D721Med (cell line): ENCODE measurements at regions not wholly inside any gene's neighbourhood (a gene's known extent, or its start where the extent isn't known, plus 50 kb on each side); places are given as distances from the start of the nearest gene placed in this dataset.

Experiments used
- DNase-seq: peaks from one replicate; pipeline ENCODE4 v3.0.0; 2011; ENCODE audit warnings: low spot score; ENCODE audit not compliant: insufficient read length
- FAIRE-seq: peaks from 2 replicates; lab custom pipeline; 2011; peaks lifted over from hg19 to GRCh38; lab: Jason Lieb, UNC
- TF ChIP-seq, protein P1 (sequence below): IDR thresholded peaks from 2 replicates; pipeline ENCODE4 v1.5.1; 2012; ENCODE audit warnings: mild to moderate bottlenecking, control low read depth; ENCODE audit not compliant: insufficient read depth; ENCODE audit errors: missing control alignments

DNA sequence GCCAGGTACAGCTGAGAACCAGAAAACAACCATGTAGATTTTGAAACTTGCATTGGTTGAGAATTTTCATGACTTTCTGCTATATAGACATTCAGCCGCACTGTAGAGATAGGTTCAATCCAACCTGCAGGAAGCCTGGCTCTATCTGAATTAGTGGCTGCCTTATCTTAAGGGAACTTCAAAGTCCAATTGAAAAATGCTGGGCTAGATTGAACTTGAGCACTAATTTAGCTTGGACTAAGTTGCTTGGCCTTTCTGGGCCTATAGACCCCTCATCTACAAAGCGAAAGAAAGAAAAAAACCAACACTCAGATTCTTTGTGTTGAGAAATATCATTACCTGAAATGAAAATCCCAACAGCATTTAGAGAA is 332.4 kb downstream of the NUAK1 start:
- DNase-seq (no peak), FAIRE-seq (no peak)
- TF ChIP-seq, protein P1, sequence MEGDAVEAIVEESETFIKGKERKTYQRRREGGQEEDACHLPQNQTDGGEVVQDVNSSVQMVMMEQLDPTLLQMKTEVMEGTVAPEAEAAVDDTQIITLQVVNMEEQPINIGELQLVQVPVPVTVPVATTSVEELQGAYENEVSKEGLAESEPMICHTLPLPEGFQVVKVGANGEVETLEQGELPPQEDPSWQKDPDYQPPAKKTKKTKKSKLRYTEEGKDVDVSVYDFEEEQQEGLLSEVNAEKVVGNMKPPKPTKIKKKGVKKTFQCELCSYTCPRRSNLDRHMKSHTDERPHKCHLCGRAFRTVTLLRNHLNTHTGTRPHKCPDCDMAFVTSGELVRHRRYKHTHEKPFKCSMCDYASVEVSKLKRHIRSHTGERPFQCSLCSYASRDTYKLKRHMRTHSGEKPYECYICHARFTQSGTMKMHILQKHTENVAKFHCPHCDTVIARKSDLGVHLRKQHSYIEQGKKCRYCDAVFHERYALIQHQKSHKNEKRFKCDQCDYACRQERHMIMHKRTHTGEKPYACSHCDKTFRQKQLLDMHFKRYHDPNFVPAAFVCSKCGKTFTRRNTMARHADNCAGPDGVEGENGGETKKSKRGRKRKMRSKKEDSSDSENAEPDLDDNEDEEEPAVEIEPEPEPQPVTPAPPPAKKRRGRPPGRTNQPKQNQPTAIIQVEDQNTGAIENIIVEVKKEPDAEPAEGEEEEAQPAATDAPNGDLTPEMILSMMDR, result no peak

DNA sequence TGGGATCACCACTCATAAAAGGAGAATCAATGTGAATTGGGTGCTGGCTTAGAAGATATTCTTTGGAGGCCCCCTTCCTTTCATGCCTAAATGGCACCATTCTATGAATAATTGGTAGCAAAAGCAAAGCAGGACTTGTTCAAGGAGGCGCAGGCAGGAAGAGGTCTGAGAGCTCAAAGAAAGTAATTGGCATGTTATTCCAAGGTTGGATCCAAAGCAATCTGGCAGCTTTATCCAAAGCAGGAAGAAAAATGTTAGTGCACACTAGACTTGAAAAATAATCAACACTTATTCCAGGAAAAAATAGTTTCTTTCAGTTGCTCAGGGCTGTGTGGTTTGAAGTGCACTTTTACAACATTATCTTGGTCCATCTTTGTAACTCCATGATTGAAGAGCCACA is 326.4 kb downstream of the NUAK1 start:
- DNase-seq, result no peak
- TF ChIP-seq, protein P1, result no peak
- no peak for FAIRE-seq

DNA sequence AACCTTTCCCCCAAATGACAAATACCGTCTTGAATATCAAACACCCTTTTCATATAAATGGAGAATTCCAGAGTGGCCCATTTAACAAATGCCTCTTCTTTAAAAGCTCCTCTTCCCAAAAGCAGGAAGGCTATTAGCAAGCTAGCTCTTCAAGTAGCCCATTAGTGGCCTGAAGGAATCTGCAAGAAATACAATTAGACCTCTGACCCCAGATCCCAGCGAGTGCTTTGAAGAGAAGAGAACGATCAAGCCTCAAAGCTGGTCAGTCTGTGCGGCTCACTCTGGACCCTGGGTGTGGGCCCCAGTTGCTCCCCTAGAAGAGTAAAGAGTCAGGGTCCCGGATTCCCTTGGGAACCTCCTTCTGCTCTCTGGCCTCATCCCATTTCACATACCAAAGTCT is 325.6 kb downstream of the NUAK1 start:
- TF ChIP-seq, protein P1, result no peak
- DNase-seq, result no peak
- no peak for FAIRE-seq

DNA sequence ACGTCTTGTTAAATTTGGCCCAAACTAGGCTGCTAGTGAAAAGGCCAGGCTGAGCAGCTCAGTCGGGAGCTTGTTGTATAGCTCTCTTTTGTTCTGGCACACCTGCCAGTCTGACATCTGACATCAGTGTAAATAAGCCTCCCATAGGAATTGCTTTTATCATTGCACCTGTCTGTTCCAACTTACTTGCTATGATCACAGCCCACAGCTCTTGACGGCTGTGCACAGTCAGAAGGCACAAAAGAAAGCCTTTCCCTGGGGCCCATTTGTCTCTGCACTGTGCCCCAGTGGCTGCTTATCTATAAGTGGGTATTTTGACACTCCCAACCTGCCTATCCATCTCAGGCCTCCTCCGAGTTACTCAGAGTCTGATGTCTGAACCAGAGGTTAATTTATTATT is 324.5 kb downstream of the NUAK1 start:
- TF ChIP-seq, protein P1, result no peak
- no peak for FAIRE-seq
- DNase-seq, result no peak

DNA sequence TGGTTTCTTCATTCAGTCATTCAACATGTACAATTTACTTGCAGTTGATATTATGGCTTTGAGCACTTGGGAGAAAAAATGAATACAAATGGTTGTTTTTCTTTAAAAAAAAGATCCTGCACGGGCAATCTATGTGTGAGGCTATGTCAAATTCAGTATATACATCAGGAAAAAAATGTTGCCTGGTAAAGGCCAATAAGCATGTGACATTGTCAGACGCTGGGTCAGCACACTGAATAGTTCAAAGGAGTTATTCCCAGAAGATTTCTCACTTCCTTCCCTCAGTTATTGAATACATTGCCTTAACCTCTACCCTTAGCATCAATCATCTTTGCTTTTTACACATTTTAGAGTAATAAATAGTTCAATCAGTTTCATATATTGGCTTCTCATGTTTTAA is 319.2 kb downstream of the NUAK1 start:
- no peak for DNase-seq
- FAIRE-seq, result no peak
- TF ChIP-seq, protein P1, result no peak

DNA sequence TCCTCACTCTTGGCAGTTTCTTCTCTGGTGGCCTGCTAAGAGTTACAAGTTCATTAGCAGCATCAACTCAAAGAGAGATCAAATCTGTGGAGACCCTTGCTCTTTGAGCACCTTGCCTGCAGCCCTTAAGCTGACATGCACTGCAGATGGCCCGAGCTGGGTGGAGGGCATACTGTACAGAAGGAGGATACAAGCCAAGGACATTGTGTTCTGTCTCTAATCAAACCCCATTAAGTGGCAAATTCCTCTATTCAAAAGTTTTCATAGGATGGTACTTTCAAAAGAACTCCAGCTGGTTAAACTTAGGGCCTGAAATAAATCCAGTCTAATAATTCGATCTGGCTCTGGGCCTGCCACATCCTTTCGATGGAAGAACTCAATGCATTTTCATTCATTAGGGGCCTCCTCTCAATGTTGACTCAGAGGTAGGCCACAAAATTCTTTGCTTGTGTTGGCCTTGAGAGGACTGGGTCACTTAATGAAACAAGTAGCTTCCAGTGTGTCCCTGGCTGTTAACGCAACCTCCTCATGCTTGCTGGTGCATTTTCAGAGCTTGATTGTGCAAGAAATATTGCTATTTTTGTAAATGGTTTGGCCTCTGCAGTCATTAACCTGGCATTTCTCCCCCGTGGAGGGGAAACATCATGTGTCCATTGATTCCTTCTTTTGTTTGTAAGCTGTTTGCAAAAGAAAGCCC is 318.2 kb downstream of the NUAK1 start:
- TF ChIP-seq, protein P1, result no peak
- DNase-seq (no peak), FAIRE-seq (no peak)
